ENCODE measurements at regions not wholly inside any gene's neighbourhood (a gene's known extent, or its start where the extent isn't known, plus 50 kb on each side); places are given as distances from the start of the nearest gene placed in this dataset.

GRCh38 chr14:97319691-97320090 is 522.5 kb downstream of the VRK1 start:
- ChIA-PET POLR2A (no interaction called here), CTCF (no interaction called here)
- DNase-seq (ENCODE audit: low read depth, low spot score) = no peak
- H3K4me3 ChIP-seq (ENCODE audit: low read depth, low read length) = no peak overlapping the region
- no peak for TF ChIP-seq CTCF (IDR thresholded peaks at IDR 0.05; ENCODE audit: insufficient read depth, low read length, missing control alignments)

GRCh38 chr14:97328743-97329142 is 531.6 kb downstream of the VRK1 start:
- no peak for TF ChIP-seq CTCF (IDR thresholded peaks at IDR 0.05; ENCODE audit: insufficient read depth, low read length, missing control alignments)
- CTCF ChIA-PET = no interaction called here
- no peak for DNase-seq (ENCODE audit: low read depth, low spot score)
- H3K4me3 ChIP-seq (ENCODE audit: low read depth, low read length) = no peak overlapping the region
- POLR2A ChIA-PET = no interaction called here

GRCh38 chr14:97329701-97330100 is 532.5 kb downstream of the VRK1 start:
- ChIA-PET CTCF (no interaction called here), POLR2A (no interaction called here)
- no peak overlapping the region for H3K4me3 ChIP-seq (ENCODE audit: low read depth, low read length)
- DNase-seq (ENCODE audit: low read depth, low spot score) = no peak
- no peak for TF ChIP-seq CTCF (IDR thresholded peaks at IDR 0.05; ENCODE audit: insufficient read depth, low read length, missing control alignments)

- no peak overlapping the region for H3K4me3 ChIP-seq (ENCODE audit: low read depth, low read length)
- DNase-seq (ENCODE audit: low read depth, low spot score) = no peak
- ChIA-PET POLR2A (no interaction called here), CTCF (no interaction called here)
- no peak for TF ChIP-seq CTCF (IDR thresholded peaks at IDR 0.05; ENCODE audit: insufficient read depth, low read length, missing control alignments)
Measured at GRCh38 chr14:97331058-97331457, 533.9 kb downstream of the VRK1 start.

GRCh38 chr14:97331526-97331925 is 534.3 kb downstream of the VRK1 start:
- H3K4me3 ChIP-seq (ENCODE audit: low read depth, low read length) = no peak overlapping the region
- no peak for TF ChIP-seq CTCF (IDR thresholded peaks at IDR 0.05; ENCODE audit: insufficient read depth, low read length, missing control alignments)
- POLR2A ChIA-PET = no interaction called here
- no peak for DNase-seq (ENCODE audit: low read depth, low spot score)
- CTCF ChIA-PET = no interaction called here

GRCh38 chr14:97336179-97336578 is 539.0 kb downstream of the VRK1 start:
- no peak overlapping the region for H3K4me3 ChIP-seq (ENCODE audit: low read depth, low read length)
- ChIA-PET POLR2A (no interaction called here), CTCF (no interaction called here)
- TF ChIP-seq CTCF (IDR thresholded peaks at IDR 0.05; ENCODE audit: insufficient read depth, low read length, missing control alignments) = no peak
- no peak for DNase-seq (ENCODE audit: low read depth, low spot score)

Data from AG04449 (cell line).